ENCODE measurements at regions not wholly inside any gene's neighbourhood (a gene's known extent, or its start where the extent isn't known, plus 50 kb on each side); places are given as distances from the start of the nearest gene placed in this dataset.

- Mint-ChIP-seq H3K4me1 (no peaks in the 10 kb centered on the region), H3K9me3 (no peaks in the 10 kb centered on the region), H3K4me3 (no peak overlapping the region), H3K27ac (no peak overlapping the region), H3K36me3 (no peaks in the 10 kb centered on the region), H3K27me3 (no peaks in the 10 kb centered on the region)
- CTCF ChIA-PET: no interaction called here
- no peak for DNase-seq
Observed at GRCh38 chr10:130726996-130727725, 584.4 kb downstream of the TCERG1L start.

GRCh38 chr10:130727766-130728490 is 583.6 kb downstream of the TCERG1L start:
- Mint-ChIP-seq H3K27ac (no peak overlapping the region), H3K4me1 (no peaks in the 10 kb centered on the region), H3K27me3 (no peaks in the 10 kb centered on the region), H3K4me3 (no peak overlapping the region), H3K36me3 (no peaks in the 10 kb centered on the region), H3K9me3 (no peaks in the 10 kb centered on the region)
- CTCF ChIA-PET: no interaction called here
- no peak for DNase-seq

- Mint-ChIP-seq H3K4me1 (no peaks in the 10 kb centered on the region), H3K9me3 (no peaks in the 10 kb centered on the region), H3K27ac (no peak overlapping the region), H3K36me3 (no peaks in the 10 kb centered on the region), H3K27me3 (no peaks in the 10 kb centered on the region), H3K4me3 (no peak overlapping the region)
- CTCF ChIA-PET: no interaction called here
- no peak for DNase-seq
Observed at GRCh38 chr10:130728531-130729215, 582.8 kb downstream of the TCERG1L start.

- CTCF ChIA-PET: no interaction called here
- H3K36me3 Mint-ChIP-seq: no peaks in the 10 kb centered on the region
- H3K27me3 Mint-ChIP-seq: no peaks in the 10 kb centered on the region
- H3K4me3 Mint-ChIP-seq: no peak overlapping the region
- DNase-seq: no peak
- no peak overlapping the region for H3K27ac Mint-ChIP-seq
- no peaks in the 10 kb centered on the region for H3K4me1 Mint-ChIP-seq
- H3K9me3 Mint-ChIP-seq: no peaks in the 10 kb centered on the region
Observed at GRCh38 chr10:130729876-130730275, 581.6 kb downstream of the TCERG1L start.

- Mint-ChIP-seq H3K9me3 (no peaks in the 10 kb centered on the region), H3K36me3 (no peaks in the 10 kb centered on the region), H3K27ac (no peak overlapping the region), H3K4me1 (no peaks in the 10 kb centered on the region), H3K4me3 (no peak overlapping the region), H3K27me3 (no peaks in the 10 kb centered on the region)
- CTCF ChIA-PET: no interaction called here
- DNase-seq: no peak
Observed at GRCh38 chr10:130737186-130737585, 574.3 kb downstream of the TCERG1L start.

- CTCF ChIA-PET: no interaction called here
- H3K27ac Mint-ChIP-seq: peak overlapping the region; percentile 13
- no peaks in the 10 kb centered on the region for H3K9me3 Mint-ChIP-seq
- H3K4me3 Mint-ChIP-seq: no peak overlapping the region
- no peak for DNase-seq
- H3K27me3 Mint-ChIP-seq: no peaks in the 10 kb centered on the region
- H3K36me3 Mint-ChIP-seq: no peaks in the 10 kb centered on the region
- no peaks in the 10 kb centered on the region for H3K4me1 Mint-ChIP-seq
Observed at GRCh38 chr10:130737621-130738020, 573.9 kb downstream of the TCERG1L start.

- no peaks in the 10 kb centered on the region for H3K4me1 Mint-ChIP-seq
- no peaks in the 10 kb centered on the region for H3K36me3 Mint-ChIP-seq
- DNase-seq: no peak
- no peak overlapping the region for H3K27ac Mint-ChIP-seq
- H3K27me3 Mint-ChIP-seq: no peaks in the 10 kb centered on the region
- no peak overlapping the region for H3K4me3 Mint-ChIP-seq
- CTCF ChIA-PET: no interaction called here
- peaks cover under 1% of the 10 kb centered on the region for H3K9me3 Mint-ChIP-seq
Observed at GRCh38 chr10:130739016-130739756, 572.3 kb downstream of the TCERG1L start.

GRCh38 chr10:130739757-130740145 is 571.8 kb downstream of the TCERG1L start:
- H3K27me3 Mint-ChIP-seq: no peaks in the 10 kb centered on the region
- H3K4me3 Mint-ChIP-seq: no peak overlapping the region
- H3K9me3 Mint-ChIP-seq: peaks cover 3% of the 10 kb centered on the region
- CTCF ChIA-PET: no interaction called here
- no peaks in the 10 kb centered on the region for H3K4me1 Mint-ChIP-seq
- no peak overlapping the region for H3K27ac Mint-ChIP-seq
- no peaks in the 10 kb centered on the region for H3K36me3 Mint-ChIP-seq
- no peak for DNase-seq

GRCh38 chr10:130740166-130740565 is 571.4 kb downstream of the TCERG1L start:
- DNase-seq: no peak
- H3K36me3 Mint-ChIP-seq: no peaks in the 10 kb centered on the region
- H3K27me3 Mint-ChIP-seq: no peaks in the 10 kb centered on the region
- no peak overlapping the region for H3K4me3 Mint-ChIP-seq
- H3K27ac Mint-ChIP-seq: no peak overlapping the region
- peaks cover 3% of the 10 kb centered on the region for H3K9me3 Mint-ChIP-seq
- no peaks in the 10 kb centered on the region for H3K4me1 Mint-ChIP-seq
- CTCF ChIA-PET: no interaction called here

GRCh38 chr10:130740915-130741750 is 570.4 kb downstream of the TCERG1L start:
- H3K4me1 Mint-ChIP-seq: no peaks in the 10 kb centered on the region
- H3K27ac Mint-ChIP-seq: no peak overlapping the region
- CTCF ChIA-PET: no interaction called here
- H3K4me3 Mint-ChIP-seq: no peak overlapping the region
- peaks cover 3% of the 10 kb centered on the region for H3K9me3 Mint-ChIP-seq
- H3K27me3 Mint-ChIP-seq: no peaks in the 10 kb centered on the region
- no peaks in the 10 kb centered on the region for H3K36me3 Mint-ChIP-seq
- DNase-seq: no peak

GRCh38 chr10:130741901-130742855 is 569.3 kb downstream of the TCERG1L start:
- no peak for DNase-seq
- Mint-ChIP-seq H3K9me3 (peaks cover 3% of the 10 kb centered on the region), H3K4me1 (no peaks in the 10 kb centered on the region), H3K4me3 (no peak overlapping the region), H3K36me3 (no peaks in the 10 kb centered on the region), H3K27me3 (no peaks in the 10 kb centered on the region), H3K27ac (no peak overlapping the region)
- CTCF ChIA-PET: no interaction called here

- Mint-ChIP-seq H3K27me3 (no peaks in the 10 kb centered on the region), H3K36me3 (no peaks in the 10 kb centered on the region), H3K4me1 (no peaks in the 10 kb centered on the region), H3K9me3 (peaks cover 3% of the 10 kb centered on the region), H3K27ac (no peak overlapping the region), H3K4me3 (no peak overlapping the region)
- CTCF ChIA-PET: no interaction called here
- no peak for DNase-seq
Observed at GRCh38 chr10:130742941-130743675, 568.4 kb downstream of the TCERG1L start.

Measured in activated naive CD4-positive, alpha-beta T cell treated with anti-CD3 and anti-CD28 coated beads, Interleukin-2, amount 10 ng/mL, durations not matched to agents 7 days and 5 days (primary cell).